Vagina (tissue), 2 donors: ENCODE measurements at regions not wholly inside any gene's neighbourhood (a gene's known extent, or its start where the extent isn't known, plus 50 kb on each side); places are given as distances from the start of the nearest gene placed in this dataset.

Source experiments
- POLR2A ChIP-seq, 2 donors: fragments of 450-650 bp; IDR thresholded peaks; one replicate each; pipeline ENCODE4 v1.6.1; 2017; ENCODE audit warnings: antibody characterized with exemption in 2 of 2, mild to moderate bottlenecking in 2 of 2, moderate library complexity in 2 of 2
- POLR2AphosphoS5 ChIP-seq, 2 donors: sonication (generic); formaldehyde crosslinking; IDR thresholded peaks; one replicate each; pipeline ENCODE4 v1.9.0; 2017; ENCODE audit warnings: antibody characterized with exemption in 2 of 2, mild to moderate bottlenecking in 2 of 2, low read depth in 1 of 2; ENCODE audit not compliant: insufficient read depth in 1 of 2
- TF ChIP-seq, protein P1 (sequence below), 3 experiments: fragments of 450-650 bp in 2 of 3; fragments of 200-600 bp in 1 of 3; sonication (generic) in 1 of 3; IDR thresholded peaks; one replicate each; pipeline ENCODE4 v1.5.1; 2017 to 2019; ENCODE audit warnings: antibody characterized with exemption in 3 of 3, mild to moderate bottlenecking in 2 of 3, moderate library complexity in 2 of 3

DNA sequence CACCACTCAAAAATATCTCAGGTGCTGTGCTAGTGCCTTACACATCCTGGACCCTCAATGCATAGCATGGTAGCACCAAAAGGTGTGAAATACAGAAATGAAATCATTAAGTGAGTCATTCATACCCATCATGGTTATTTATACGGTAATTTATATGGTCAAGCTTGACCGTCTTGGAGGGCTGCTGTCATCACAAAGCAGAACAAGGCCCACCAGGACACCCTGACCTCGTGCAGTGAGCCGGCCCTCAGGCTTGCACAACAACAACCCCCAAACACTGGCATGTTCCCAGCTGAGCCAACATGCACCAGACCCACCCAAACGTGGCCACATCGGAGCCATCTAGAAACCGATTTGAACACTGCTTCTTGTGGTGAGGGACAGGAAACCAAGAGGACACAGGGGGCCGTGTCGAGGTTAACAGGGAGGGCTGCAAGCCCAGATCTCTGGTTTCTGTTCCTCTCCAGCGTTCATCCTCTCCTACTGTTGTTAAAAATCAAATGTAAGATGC lies 378.5 kb upstream of the ID2 start:
- TF ChIP-seq, protein P1, sequence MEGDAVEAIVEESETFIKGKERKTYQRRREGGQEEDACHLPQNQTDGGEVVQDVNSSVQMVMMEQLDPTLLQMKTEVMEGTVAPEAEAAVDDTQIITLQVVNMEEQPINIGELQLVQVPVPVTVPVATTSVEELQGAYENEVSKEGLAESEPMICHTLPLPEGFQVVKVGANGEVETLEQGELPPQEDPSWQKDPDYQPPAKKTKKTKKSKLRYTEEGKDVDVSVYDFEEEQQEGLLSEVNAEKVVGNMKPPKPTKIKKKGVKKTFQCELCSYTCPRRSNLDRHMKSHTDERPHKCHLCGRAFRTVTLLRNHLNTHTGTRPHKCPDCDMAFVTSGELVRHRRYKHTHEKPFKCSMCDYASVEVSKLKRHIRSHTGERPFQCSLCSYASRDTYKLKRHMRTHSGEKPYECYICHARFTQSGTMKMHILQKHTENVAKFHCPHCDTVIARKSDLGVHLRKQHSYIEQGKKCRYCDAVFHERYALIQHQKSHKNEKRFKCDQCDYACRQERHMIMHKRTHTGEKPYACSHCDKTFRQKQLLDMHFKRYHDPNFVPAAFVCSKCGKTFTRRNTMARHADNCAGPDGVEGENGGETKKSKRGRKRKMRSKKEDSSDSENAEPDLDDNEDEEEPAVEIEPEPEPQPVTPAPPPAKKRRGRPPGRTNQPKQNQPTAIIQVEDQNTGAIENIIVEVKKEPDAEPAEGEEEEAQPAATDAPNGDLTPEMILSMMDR (IDR thresholded peaks at IDR 0.05) = no peak
- TF ChIP-seq POLR2A (IDR thresholded peaks at IDR 0.05) = no peak
- peak in 1 of 2 donors; percentile 59 for TF ChIP-seq POLR2AphosphoS5 (IDR thresholded peaks at IDR 0.05; ENCODE audit: insufficient read depth in 1 of 2, low read depth in 1 of 2)
